ENCODE measurements at regions not wholly inside any gene's neighbourhood (a gene's known extent, or its start where the extent isn't known, plus 50 kb on each side); places are given as distances from the start of the nearest gene placed in this dataset.

DNA sequence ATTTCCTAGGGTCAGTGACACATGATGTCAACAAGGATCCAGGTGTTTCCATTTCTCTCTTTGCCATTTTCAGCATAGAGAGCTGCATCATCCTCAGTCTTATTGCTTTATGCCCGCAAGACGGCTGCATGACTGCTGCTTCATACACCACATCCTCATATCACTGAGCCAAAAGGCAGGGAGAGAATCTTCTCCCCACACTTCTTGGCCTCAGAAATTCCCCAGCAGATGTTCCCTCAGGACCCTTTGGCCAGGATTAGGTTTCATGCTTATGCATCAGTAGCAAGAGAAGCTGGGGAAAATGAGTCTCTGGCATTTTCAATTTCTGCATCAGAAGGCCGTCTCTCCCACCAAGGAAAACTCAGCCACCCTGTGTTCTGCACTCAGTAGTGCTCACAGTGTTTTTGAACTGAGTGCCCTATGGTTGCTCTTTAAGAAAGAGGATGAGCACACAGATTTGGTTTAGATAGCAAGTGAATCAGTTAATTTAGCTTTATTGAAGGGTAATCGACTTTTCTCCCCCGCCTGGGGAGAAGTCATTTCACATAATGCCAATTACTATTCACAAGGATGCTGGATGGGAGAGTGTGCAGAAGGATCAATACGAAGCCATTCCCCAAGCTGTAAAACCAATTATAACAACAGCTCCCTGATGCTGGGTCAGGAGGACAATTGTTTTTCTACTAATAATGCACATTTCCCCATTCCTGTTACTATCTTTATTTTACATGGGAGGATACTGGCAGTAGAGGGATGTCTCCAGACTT is 360.2 kb downstream of the HHIPL2 start:
- Histone ChIP-seq H3K36me3 (ENCODE audit: insufficient read depth, low read length) (no peaks in the 10 kb centered on the region), H3K4me3 (ENCODE audit: low read length) (no peak overlapping the region), H3F3A (ENCODE audit: insufficient read depth, low read length, poor library complexity, severe bottlenecking) (no peaks in the 10 kb centered on the region), H3K9me2 (ENCODE audit: insufficient read depth, low read length) (no peaks in the 10 kb centered on the region), H3K9me3 (ENCODE audit: low read length) (no peaks in the 10 kb centered on the region), H4K20me1 (ENCODE audit: insufficient read depth) (no peaks in the 10 kb centered on the region), H3K27ac (ENCODE audit: low read length) (no peak overlapping the region), H3K9ac (ENCODE audit: low read length) (no peak overlapping the region), H3K4me2 (ENCODE audit: low read length) (no peak overlapping the region), H3K27me3 (ENCODE audit: insufficient read depth, low read depth, low read length) (no peaks in the 10 kb centered on the region), H3K79me2 (replicated peaks; ENCODE audit: insufficient read depth, low read length) (no peaks in the 10 kb centered on the region), H2AFZ (ENCODE audit: low read depth, low read length) (no peak overlapping the region)
- TF ChIP-seq EZH2 (IDR thresholded peaks at IDR 0.05; ENCODE audit: borderline replicate concordance, insufficient read depth, low read length, poor library complexity, severe bottlenecking) = no peak
- TF ChIP-seq SMC3 (conservative IDR thresholded peaks at IDR 0.05; ENCODE audit: poor library complexity) = no peak
- no peak for TF ChIP-seq EP300 (conservative IDR thresholded peaks at IDR 0.05; ENCODE audit: poor library complexity, severe bottlenecking)
- TF ChIP-seq MXI1 (conservative IDR thresholded peaks at IDR 0.05; ENCODE audit: poor library complexity, severe bottlenecking) = no peak
- TF ChIP-seq TAF1 (IDR thresholded peaks at IDR 0.05; ENCODE audit: low read depth) = no peak
- no peak for TF ChIP-seq CTCF (IDR thresholded peaks at IDR 0.05; ENCODE audit: poor library complexity, severe bottlenecking)
- no peak for TF ChIP-seq RAD21 (conservative IDR thresholded peaks at IDR 0.05)
- TF ChIP-seq POLR2AphosphoS5 (IDR thresholded peaks at IDR 0.05) = no peak
- TF ChIP-seq REST (IDR thresholded peaks at IDR 0.05; ENCODE audit: borderline replicate concordance) = no peak

- H3K79me2 ChIP-seq (replicated peaks; ENCODE audit: insufficient read depth, low read length) = no peaks in the 10 kb centered on the region
- H3K36me3 ChIP-seq (ENCODE audit: insufficient read depth, low read length) = no peaks in the 10 kb centered on the region
- TF ChIP-seq RAD21 (conservative IDR thresholded peaks at IDR 0.05) = no peak
- no peak for TF ChIP-seq EP300 (conservative IDR thresholded peaks at IDR 0.05; ENCODE audit: poor library complexity, severe bottlenecking)
- H3K9me3 ChIP-seq (ENCODE audit: low read length) = no peaks in the 10 kb centered on the region
- no peaks in the 10 kb centered on the region for H3F3A ChIP-seq (ENCODE audit: insufficient read depth, low read length, poor library complexity, severe bottlenecking)
- H3K9ac ChIP-seq (ENCODE audit: low read length) = no peak overlapping the region
- no peak overlapping the region for H3K4me2 ChIP-seq (ENCODE audit: low read length)
- no peaks in the 10 kb centered on the region for H3K27me3 ChIP-seq (ENCODE audit: insufficient read depth, low read depth, low read length)
- no peak overlapping the region for H3K27ac ChIP-seq (ENCODE audit: low read length)
- H3K9me2 ChIP-seq (ENCODE audit: insufficient read depth, low read length) = no peaks in the 10 kb centered on the region
- no peaks in the 10 kb centered on the region for H4K20me1 ChIP-seq (ENCODE audit: insufficient read depth)
- no peak overlapping the region for H2AFZ ChIP-seq (ENCODE audit: low read depth, low read length)
- H3K4me3 ChIP-seq (ENCODE audit: low read length) = no peak overlapping the region
Measured at GRCh38 chr1:222182641-222183040, 365.3 kb downstream of the HHIPL2 start.

Data from neural cell (in vitro differentiated cells).